Left lung (tissue), 4 donors: ENCODE measurements at regions not wholly inside any gene's neighbourhood (a gene's known extent, or its start where the extent isn't known, plus 50 kb on each side); places are given as distances from the start of the nearest gene placed in this dataset.

Experiments used
- ATAC-seq: fragments of 200-7000 bp; cut with Tn5 transposase; one replicate; pipeline ENCODE4 v1.9.1; 2020; ENCODE audit warnings: moderate library complexity
- DNase-seq, 4 donors: peaks; one replicate each; pipeline ENCODE4 v3.0.0-alpha.2; 2013 to 2020
- H3K27ac ChIP-seq, 2 donors: fragments of 200-600 bp; sonication (generic) in 1 of 2; one replicate each; pipeline versions ENCODE4 v1.5.0 to v1.8.0; 2020 to 2021
- H3K27me3 ChIP-seq, 2 donors: fragments of 200-600 bp; sonication (generic) in 1 of 2; one replicate each; pipeline versions ENCODE4 v1.5.0 to v1.8.0; 2020 to 2021
- H3K36me3 ChIP-seq, 2 donors: fragments of 200-600 bp; sonication (generic) in 1 of 2; one replicate each; pipeline versions ENCODE4 v1.5.0 to v1.8.0; 2020 to 2021
- H3K4me1 ChIP-seq, 2 donors: fragments of 200-600 bp; one replicate each; pipeline ENCODE4 v1.8.0; 2021
- H3K4me3 ChIP-seq, 2 donors: fragments of 200-600 bp; sonication (generic) in 1 of 2; one replicate each; pipeline versions ENCODE4 v1.5.0 to v1.8.0; 2020 to 2021; ENCODE audit warnings: mild to moderate bottlenecking in 1 of 2
- H3K9me3 ChIP-seq, 2 donors: fragments of 200-600 bp; sonication (generic) in 1 of 2; one replicate each; pipeline versions ENCODE4 v1.5.0 to v1.8.0; 2020 to 2021
- intact Hi-C, 2 donors: fragments of 100-400 bp; cut with DNase I; formaldehyde crosslinking; loops; one replicate each; pipeline versions ENCODE4 v1.11.2 to v1.14.2; 2022
- TF ChIP-seq, protein P1 (sequence below), 2 donors: fragments of 200-600 bp; sonication (generic) in 1 of 2; IDR thresholded peaks; one replicate each; pipeline versions ENCODE4 v1.5.0 to v1.8.0; 2021; ENCODE audit warnings: antibody characterized with exemption in 2 of 2
- donor health status: DM: no; HTN: yes; CAD: no.
- donor health status: DM: no; HTN: no; CAD: no.

GRCh38 chr18:1232867-1233266 is 328.2 kb downstream of the ADCYAP1 start:
- Histone ChIP-seq H3K27ac (no peak overlapping the region), H3K4me3 (no peak overlapping the region), H3K27me3 (no peaks in the 10 kb centered on the region), H3K36me3 (no peaks in the 10 kb centered on the region), H3K4me1 (no peaks in the 10 kb centered on the region), H3K9me3 (peaks cover 0 to 59% of the 10 kb centered on the region in 2 donors)
- intact Hi-C loops, result no loop called here
- TF ChIP-seq, protein P1, sequence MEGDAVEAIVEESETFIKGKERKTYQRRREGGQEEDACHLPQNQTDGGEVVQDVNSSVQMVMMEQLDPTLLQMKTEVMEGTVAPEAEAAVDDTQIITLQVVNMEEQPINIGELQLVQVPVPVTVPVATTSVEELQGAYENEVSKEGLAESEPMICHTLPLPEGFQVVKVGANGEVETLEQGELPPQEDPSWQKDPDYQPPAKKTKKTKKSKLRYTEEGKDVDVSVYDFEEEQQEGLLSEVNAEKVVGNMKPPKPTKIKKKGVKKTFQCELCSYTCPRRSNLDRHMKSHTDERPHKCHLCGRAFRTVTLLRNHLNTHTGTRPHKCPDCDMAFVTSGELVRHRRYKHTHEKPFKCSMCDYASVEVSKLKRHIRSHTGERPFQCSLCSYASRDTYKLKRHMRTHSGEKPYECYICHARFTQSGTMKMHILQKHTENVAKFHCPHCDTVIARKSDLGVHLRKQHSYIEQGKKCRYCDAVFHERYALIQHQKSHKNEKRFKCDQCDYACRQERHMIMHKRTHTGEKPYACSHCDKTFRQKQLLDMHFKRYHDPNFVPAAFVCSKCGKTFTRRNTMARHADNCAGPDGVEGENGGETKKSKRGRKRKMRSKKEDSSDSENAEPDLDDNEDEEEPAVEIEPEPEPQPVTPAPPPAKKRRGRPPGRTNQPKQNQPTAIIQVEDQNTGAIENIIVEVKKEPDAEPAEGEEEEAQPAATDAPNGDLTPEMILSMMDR (IDR thresholded peaks at IDR 0.05), result no peak
- ATAC-seq (no peak), DNase-seq (no peak)

DNA sequence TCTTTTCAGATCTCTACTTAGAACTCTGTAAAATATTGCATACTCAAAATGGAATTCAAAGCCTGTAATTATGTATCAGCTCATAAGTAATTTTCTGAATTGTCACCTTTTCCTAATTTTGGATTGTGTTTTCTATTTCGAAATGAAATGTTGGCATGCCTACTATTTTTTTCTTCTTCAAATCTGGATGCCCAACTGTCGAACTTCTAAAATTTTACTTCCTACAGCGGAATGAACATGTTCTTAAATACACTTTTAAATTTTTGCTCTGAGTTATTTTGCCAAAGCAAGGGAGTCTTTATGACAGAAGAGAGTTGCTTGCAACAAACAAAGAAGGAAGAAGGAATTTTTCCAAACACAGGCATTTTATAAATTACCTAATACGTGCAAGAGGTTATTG is 336.0 kb downstream of the ADCYAP1 start:
- Histone ChIP-seq H3K9me3 (peaks cover 0 to 14% of the 10 kb centered on the region in 2 donors), H3K27me3 (no peaks in the 10 kb centered on the region), H3K4me3 (no peak overlapping the region), H3K27ac (no peak overlapping the region), H3K4me1 (no peaks in the 10 kb centered on the region), H3K36me3 (no peaks in the 10 kb centered on the region)
- ATAC-seq (no peak), DNase-seq (no peak)
- TF ChIP-seq, protein P1 (IDR thresholded peaks at IDR 0.05), result no peak
- intact Hi-C loops, result no loop called here

DNA sequence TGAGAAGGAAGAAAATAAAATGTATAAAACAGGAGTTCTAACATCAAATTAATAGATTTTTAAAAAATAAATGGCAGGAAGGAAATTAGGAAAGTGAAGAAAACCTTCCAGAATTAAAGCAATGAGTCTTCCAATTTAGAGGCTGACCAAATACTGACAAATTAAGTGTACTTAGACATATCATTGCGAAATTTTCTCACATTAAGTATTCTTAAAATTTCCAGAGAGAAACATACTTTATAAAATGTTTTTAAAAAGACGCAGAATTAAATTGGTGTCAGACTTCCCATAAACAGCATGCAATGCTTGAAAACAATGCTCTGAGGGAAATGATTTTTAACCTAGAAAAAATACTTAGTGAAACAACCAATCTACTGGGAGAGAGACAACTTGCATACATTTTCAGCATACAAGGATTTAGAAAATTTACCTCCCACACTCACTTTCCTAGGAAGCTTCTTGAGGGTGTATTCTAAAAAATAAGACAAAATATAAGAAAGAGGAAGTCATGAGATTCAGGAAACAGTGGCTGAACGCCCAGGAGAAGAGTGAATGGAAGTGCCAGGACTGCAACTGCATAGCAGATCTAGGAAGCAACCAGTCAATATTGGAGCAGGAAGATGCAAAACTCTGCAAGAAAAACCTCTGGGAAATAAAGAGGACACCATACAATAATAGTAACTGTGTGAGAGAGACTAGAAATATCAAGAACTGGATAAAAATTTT is 339.9 kb downstream of the ADCYAP1 start:
- no peaks in the 10 kb centered on the region for H3K36me3 ChIP-seq
- H3K27me3 ChIP-seq, result no peaks in the 10 kb centered on the region
- no peaks in the 10 kb centered on the region for H3K4me1 ChIP-seq
- ATAC-seq, result no peak
- TF ChIP-seq, protein P1 (IDR thresholded peaks at IDR 0.05), result no peak
- H3K9me3 ChIP-seq, result peaks cover 0 to 2% of the 10 kb centered on the region in 2 donors
- no peak overlapping the region for H3K4me3 ChIP-seq
- H3K27ac ChIP-seq, result no peak overlapping the region
- intact Hi-C loops, result no loop called here
- no peak for DNase-seq

- Histone ChIP-seq H3K27ac (no peak overlapping the region), H3K36me3 (no peaks in the 10 kb centered on the region), H3K4me1 (no peaks in the 10 kb centered on the region), H3K4me3 (no peak overlapping the region), H3K9me3 (peaks cover 0 to 2% of the 10 kb centered on the region in 2 donors), H3K27me3 (no peaks in the 10 kb centered on the region)
- ATAC-seq (no peak), DNase-seq (no peak)
- intact Hi-C loops, result no loop called here
- TF ChIP-seq, protein P1 (IDR thresholded peaks at IDR 0.05), result no peak
Measured at GRCh38 chr18:1246827-1247226, 342.2 kb downstream of the ADCYAP1 start.

- DNase-seq (no peak), ATAC-seq (no peak)
- TF ChIP-seq, protein P1 (IDR thresholded peaks at IDR 0.05), result no peak
- Histone ChIP-seq H3K36me3 (no peaks in the 10 kb centered on the region), H3K4me3 (no peak overlapping the region), H3K9me3 (peaks cover 0 to 14% of the 10 kb centered on the region in 2 donors), H3K27ac (no peak overlapping the region), H3K4me1 (no peaks in the 10 kb centered on the region), H3K27me3 (no peaks in the 10 kb centered on the region)
- intact Hi-C loops, result no loop called here
Measured at GRCh38 chr18:1252534-1252933, 347.9 kb downstream of the ADCYAP1 start.
